ENCODE measurements at regions not wholly inside any gene's neighbourhood (a gene's known extent, or its start where the extent isn't known, plus 50 kb on each side); places are given as distances from the start of the nearest gene placed in this dataset.

DNA sequence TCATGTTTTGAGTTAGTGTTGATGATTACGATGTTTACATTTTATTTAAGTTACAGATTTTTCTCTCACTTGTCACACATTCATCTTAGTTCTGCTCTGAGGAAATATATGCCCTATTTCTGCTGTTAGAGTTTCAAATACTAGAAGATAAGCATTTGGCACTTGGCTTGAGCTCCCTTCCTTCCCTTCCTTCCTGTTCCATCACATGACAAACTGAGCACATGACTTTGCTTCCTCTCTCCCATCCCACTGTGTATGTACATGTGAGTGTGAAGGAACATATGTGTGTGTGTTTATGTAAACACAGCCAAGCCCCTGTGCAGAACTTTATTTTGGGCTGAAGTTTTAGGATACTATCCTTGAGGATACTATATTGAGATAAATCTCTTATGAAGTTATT, 795.9 kb upstream of the IGFBP3 start:
- TF ChIP-seq NRF1 (conservative IDR thresholded peaks at IDR 0.05; ENCODE audit: low read depth, low read length) (no peak), ZNF274 (IDR thresholded peaks at IDR 0.05; ENCODE audit: insufficient read depth, insufficient read length) (no peak), TAF1 (IDR thresholded peaks at IDR 0.05; ENCODE audit: borderline replicate concordance, low read depth, low read length) (no peak), POLR2A (IDR thresholded peaks at IDR 0.05; ENCODE audit: low read depth, low read length) (no peak), EZH2 (IDR thresholded peaks at IDR 0.05; ENCODE audit: borderline replicate concordance, control insufficient read depth, low read depth, low read length) (no peak), SPI1 (IDR thresholded peaks at IDR 0.05; ENCODE audit: borderline replicate concordance, insufficient read depth, low read depth, low read length) (no peak), BACH1 (IDR thresholded peaks at IDR 0.05; ENCODE audit: borderline replicate concordance) (no peak), ELK1 (IDR thresholded peaks at IDR 0.05; ENCODE audit: low read depth, low read length) (no peak)
